Astrocyte (in vitro differentiated cells and primary cell): ENCODE measurements at regions not wholly inside any gene's neighbourhood (a gene's known extent, or its start where the extent isn't known, plus 50 kb on each side); places are given as distances from the start of the nearest gene placed in this dataset.

Source experiments
- DNase-seq: peaks from one replicate; pipeline ENCODE4 v3.0.0-alpha.2; 2010; ENCODE audit warnings: low read depth
- FAIRE-seq: peaks from 2 replicates; lab custom pipeline; 2011; peaks lifted over from hg19 to GRCh38; lab: Jason Lieb, UNC
- H2AFZ ChIP-seq: 2 replicates; pipeline ENCODE4 v1.6.0; 2012; ENCODE audit warnings: low read depth, low read length, inconsistent platforms
- H3K27ac ChIP-seq: 2 replicates; pipeline ENCODE4 v1.5.1; 2011; ENCODE audit warnings: low read depth, low read length, inconsistent platforms
- H3K27me3 ChIP-seq: 2 replicates; pipeline ENCODE4 v1.6.0; 2011; ENCODE audit warnings: low read length, inconsistent platforms; ENCODE audit not compliant: insufficient read depth
- H3K36me3 ChIP-seq: 2 replicates; pipeline ENCODE4 v1.5.1; 2011; ENCODE audit warnings: low read length, inconsistent platforms; ENCODE audit not compliant: insufficient read depth
- H3K4me1 ChIP-seq: 2 replicates; pipeline ENCODE4 v1.5.1; 2011; ENCODE audit warnings: low read length, inconsistent platforms; ENCODE audit not compliant: insufficient read depth
- H3K4me2 ChIP-seq: 2 replicates; pipeline ENCODE4 v1.6.0; 2012; ENCODE audit warnings: low read length, inconsistent platforms
- H3K4me3 ChIP-seq: 2 replicates; pipeline ENCODE4 v1.5.1; 2011; ENCODE audit warnings: low read depth, mild to moderate bottlenecking, low read length, inconsistent platforms; ENCODE audit not compliant: insufficient read depth
- H3K79me2 ChIP-seq: 2 replicates; pipeline ENCODE4 v1.6.0; 2012; ENCODE audit warnings: mild to moderate bottlenecking, low read length, inconsistent platforms; ENCODE audit not compliant: insufficient read depth
- H3K9ac ChIP-seq: 2 replicates; pipeline ENCODE4 v1.6.0; 2012; ENCODE audit warnings: mild to moderate bottlenecking, low read length, inconsistent platforms
- H3K9me3 ChIP-seq: 2 replicates; pipeline ENCODE4 v1.5.1; 2012; ENCODE audit warnings: low read depth, mild to moderate bottlenecking, low read length, inconsistent platforms; ENCODE audit not compliant: insufficient read depth
- H4K20me1 ChIP-seq: 2 replicates; pipeline ENCODE4 v1.6.0; 2012; ENCODE audit warnings: low read length, inconsistent platforms; ENCODE audit not compliant: insufficient read depth
- H3K27ac Mint-ChIP-seq: one replicate; pipeline ENCODE4 v1.8.0; 2021; ENCODE audit warnings: mild to moderate bottlenecking, mixed read lengths; ENCODE audit not compliant: unreplicated experiment
- H3K27me3 Mint-ChIP-seq: one replicate; pipeline ENCODE4 v1.8.0; 2021; ENCODE audit warnings: low read depth, mixed read lengths; ENCODE audit not compliant: unreplicated experiment
- H3K36me3 Mint-ChIP-seq: one replicate; pipeline ENCODE4 v1.8.0; 2021; ENCODE audit warnings: low read depth, mixed read lengths; ENCODE audit not compliant: unreplicated experiment
- H3K4me1 Mint-ChIP-seq: one replicate; pipeline ENCODE4 v1.8.0; 2021; ENCODE audit warnings: low read depth, mixed read lengths; ENCODE audit not compliant: unreplicated experiment
- H3K4me3 Mint-ChIP-seq: one replicate; pipeline ENCODE4 v1.8.0; 2021; ENCODE audit warnings: mild to moderate bottlenecking, moderate library complexity, mixed read lengths; ENCODE audit not compliant: unreplicated experiment
- H3K9me3 Mint-ChIP-seq: one replicate; pipeline ENCODE4 v1.8.0; 2021; ENCODE audit warnings: mild to moderate bottlenecking, mixed read lengths; ENCODE audit not compliant: unreplicated experiment
- EZH2 ChIP-seq: IDR thresholded peaks from 2 replicates; pipeline ENCODE4 v1.6.1; 2012; ENCODE audit warnings: mild to moderate bottlenecking, low read length, inconsistent platforms; ENCODE audit not compliant: insufficient read depth
- TF ChIP-seq, protein P1 (sequence below): IDR thresholded peaks from 2 replicates; pipeline ENCODE4 v1.5.1; 2011; ENCODE audit warnings: low read depth, mild to moderate bottlenecking, inconsistent platforms, low read length, moderate library complexity; ENCODE audit not compliant: insufficient read depth

DNA sequence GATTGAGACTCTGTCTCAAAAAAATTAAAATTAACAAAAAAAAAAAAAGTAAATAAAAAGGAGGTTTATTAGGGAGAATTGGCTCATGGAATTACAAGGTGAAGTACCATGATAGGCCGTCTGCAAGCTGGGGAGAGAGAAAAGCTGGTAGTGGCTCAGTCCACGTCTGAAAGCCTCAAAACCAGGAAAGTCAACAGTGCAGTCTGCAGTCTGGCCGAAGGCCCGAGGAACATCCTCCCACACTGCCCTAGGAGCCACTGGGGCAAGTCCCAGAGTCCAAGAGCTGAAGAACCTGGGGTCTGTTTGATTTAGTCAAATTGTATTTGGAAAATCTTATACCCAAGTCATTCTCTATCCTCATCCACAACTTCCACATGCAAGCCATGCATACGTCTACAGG lies 59.0 kb upstream of the RAB18 start:
- Histone ChIP-seq H3K9me3 (no peaks in the 10 kb centered on the region), H3K79me2 (no peaks in the 10 kb centered on the region), H3K4me2 (no peak overlapping the region), H2AFZ (no peak overlapping the region), H3K27me3 (no peaks in the 10 kb centered on the region), H3K27ac (no peak overlapping the region), H3K36me3 (no peaks in the 10 kb centered on the region), H3K9ac (no peak overlapping the region), H3K4me3 (no peak overlapping the region), H4K20me1 (no peaks in the 10 kb centered on the region), H3K4me1 (no peaks in the 10 kb centered on the region)
- Mint-ChIP-seq H3K27ac (no peak overlapping the region), H3K9me3 (no peaks in the 10 kb centered on the region), H3K27me3 (no peaks in the 10 kb centered on the region), H3K36me3 (no peaks in the 10 kb centered on the region), H3K4me1 (peaks cover 9% of the 10 kb centered on the region), H3K4me3 (no peak overlapping the region)
- FAIRE-seq, result no peak
- no peak for TF ChIP-seq EZH2
- TF ChIP-seq, protein P1, sequence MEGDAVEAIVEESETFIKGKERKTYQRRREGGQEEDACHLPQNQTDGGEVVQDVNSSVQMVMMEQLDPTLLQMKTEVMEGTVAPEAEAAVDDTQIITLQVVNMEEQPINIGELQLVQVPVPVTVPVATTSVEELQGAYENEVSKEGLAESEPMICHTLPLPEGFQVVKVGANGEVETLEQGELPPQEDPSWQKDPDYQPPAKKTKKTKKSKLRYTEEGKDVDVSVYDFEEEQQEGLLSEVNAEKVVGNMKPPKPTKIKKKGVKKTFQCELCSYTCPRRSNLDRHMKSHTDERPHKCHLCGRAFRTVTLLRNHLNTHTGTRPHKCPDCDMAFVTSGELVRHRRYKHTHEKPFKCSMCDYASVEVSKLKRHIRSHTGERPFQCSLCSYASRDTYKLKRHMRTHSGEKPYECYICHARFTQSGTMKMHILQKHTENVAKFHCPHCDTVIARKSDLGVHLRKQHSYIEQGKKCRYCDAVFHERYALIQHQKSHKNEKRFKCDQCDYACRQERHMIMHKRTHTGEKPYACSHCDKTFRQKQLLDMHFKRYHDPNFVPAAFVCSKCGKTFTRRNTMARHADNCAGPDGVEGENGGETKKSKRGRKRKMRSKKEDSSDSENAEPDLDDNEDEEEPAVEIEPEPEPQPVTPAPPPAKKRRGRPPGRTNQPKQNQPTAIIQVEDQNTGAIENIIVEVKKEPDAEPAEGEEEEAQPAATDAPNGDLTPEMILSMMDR, result no peak
- no peak for DNase-seq

DNA sequence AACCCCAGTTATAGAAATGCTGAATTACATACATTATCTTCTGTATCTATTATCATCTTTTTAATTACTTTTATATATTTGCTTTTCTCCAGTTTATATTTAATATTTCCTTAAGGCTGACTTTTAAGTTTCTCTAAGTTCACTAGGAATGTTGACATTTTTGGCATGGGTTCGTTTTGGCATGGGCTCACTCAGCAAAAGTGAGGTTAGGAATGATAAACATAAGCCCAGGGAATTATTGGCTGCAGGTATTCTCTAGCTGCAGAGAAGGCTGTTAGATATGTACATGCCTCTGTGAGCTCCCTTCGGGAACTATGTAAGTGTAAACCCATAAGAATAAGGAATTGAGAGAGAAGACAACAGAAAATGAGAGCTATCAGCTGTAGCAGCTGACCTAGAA lies 63.6 kb upstream of the RAB18 start:
- peaks cover 7% of the 10 kb centered on the region for H3K4me1 Mint-ChIP-seq
- TF ChIP-seq EZH2, result no peak
- TF ChIP-seq, protein P1, result no peak
- H3K27me3 ChIP-seq, result no peaks in the 10 kb centered on the region
- H3K9ac ChIP-seq, result no peak overlapping the region
- no peaks in the 10 kb centered on the region for H3K79me2 ChIP-seq
- H3K4me3 Mint-ChIP-seq, result no peak overlapping the region
- H2AFZ ChIP-seq, result no peak overlapping the region
- no peaks in the 10 kb centered on the region for H3K9me3 Mint-ChIP-seq
- H3K27ac Mint-ChIP-seq, result no peak overlapping the region
- H3K4me2 ChIP-seq, result no peak overlapping the region
- no peaks in the 10 kb centered on the region for H3K36me3 ChIP-seq
- no peaks in the 10 kb centered on the region for H3K9me3 ChIP-seq
- no peaks in the 10 kb centered on the region for H3K4me1 ChIP-seq
- H3K27ac ChIP-seq, result no peak overlapping the region
- FAIRE-seq, result no peak
- DNase-seq, result no peak
- H3K4me3 ChIP-seq, result no peak overlapping the region
- H3K27me3 Mint-ChIP-seq, result no peaks in the 10 kb centered on the region
- no peaks in the 10 kb centered on the region for H4K20me1 ChIP-seq
- H3K36me3 Mint-ChIP-seq, result no peaks in the 10 kb centered on the region

DNA sequence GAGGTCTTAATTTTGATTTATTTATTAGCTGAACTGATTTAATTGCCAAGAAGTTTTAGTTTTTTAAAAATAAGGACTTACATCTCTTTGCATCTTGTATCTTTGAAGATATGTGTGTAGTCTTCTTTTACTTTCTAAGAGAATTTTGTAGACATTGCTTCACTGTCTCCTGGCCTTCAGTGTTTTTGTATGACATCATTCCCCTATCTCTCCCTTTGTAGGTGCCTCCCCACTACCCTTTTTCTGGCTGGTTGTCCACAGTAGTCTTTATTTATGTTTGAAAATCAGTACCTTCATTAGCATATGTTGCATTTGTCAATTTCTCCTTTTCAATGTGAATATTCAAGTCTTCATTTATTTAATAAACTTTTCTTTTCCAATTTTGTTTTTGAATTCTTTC lies 64.1 kb upstream of the RAB18 start:
- Histone ChIP-seq H3K4me1 (no peaks in the 10 kb centered on the region), H3K36me3 (no peaks in the 10 kb centered on the region), H3K79me2 (no peaks in the 10 kb centered on the region), H3K9ac (no peak overlapping the region), H3K27ac (no peak overlapping the region), H4K20me1 (no peaks in the 10 kb centered on the region), H3K4me3 (no peak overlapping the region), H3K4me2 (no peak overlapping the region), H3K9me3 (no peaks in the 10 kb centered on the region), H3K27me3 (no peaks in the 10 kb centered on the region), H2AFZ (no peak overlapping the region)
- DNase-seq (no peak), FAIRE-seq (no peak)
- Mint-ChIP-seq H3K4me1 (peaks cover 7% of the 10 kb centered on the region), H3K36me3 (no peaks in the 10 kb centered on the region), H3K27ac (no peak overlapping the region), H3K27me3 (no peaks in the 10 kb centered on the region), H3K4me3 (no peak overlapping the region), H3K9me3 (no peaks in the 10 kb centered on the region)
- TF ChIP-seq, protein P1, result no peak
- no peak for TF ChIP-seq EZH2
